ENCODE measurements at regions not wholly inside any gene's neighbourhood (a gene's known extent, or its start where the extent isn't known, plus 50 kb on each side); places are given as distances from the start of the nearest gene placed in this dataset.

GRCh38 chr5:4773827-4774317 lies 366.3 kb upstream of the ADAMTS16 start:
- TF ChIP-seq CTCF (IDR thresholded peaks at IDR 0.05; ENCODE audit: insufficient read depth, low read length) (no peak), POLR2AphosphoS5 (IDR thresholded peaks at IDR 0.05; ENCODE audit: low read depth) (no peak), GABPA (IDR thresholded peaks at IDR 0.05; ENCODE audit: low read depth) (no peak), REST (IDR thresholded peaks at IDR 0.05; ENCODE audit: insufficient replicate concordance, low read depth) (no peak), SPI1 (IDR thresholded peaks at IDR 0.05; ENCODE audit: borderline replicate concordance, low read depth) (no peak)
